ENCODE measurements at regions not wholly inside any gene's neighbourhood (a gene's known extent, or its start where the extent isn't known, plus 50 kb on each side); places are given as distances from the start of the nearest gene placed in this dataset.

GRCh38 chr12:24597580-24597979 lies 351.3 kb downstream of the BCAT1 start:
- TF ChIP-seq, protein P1, sequence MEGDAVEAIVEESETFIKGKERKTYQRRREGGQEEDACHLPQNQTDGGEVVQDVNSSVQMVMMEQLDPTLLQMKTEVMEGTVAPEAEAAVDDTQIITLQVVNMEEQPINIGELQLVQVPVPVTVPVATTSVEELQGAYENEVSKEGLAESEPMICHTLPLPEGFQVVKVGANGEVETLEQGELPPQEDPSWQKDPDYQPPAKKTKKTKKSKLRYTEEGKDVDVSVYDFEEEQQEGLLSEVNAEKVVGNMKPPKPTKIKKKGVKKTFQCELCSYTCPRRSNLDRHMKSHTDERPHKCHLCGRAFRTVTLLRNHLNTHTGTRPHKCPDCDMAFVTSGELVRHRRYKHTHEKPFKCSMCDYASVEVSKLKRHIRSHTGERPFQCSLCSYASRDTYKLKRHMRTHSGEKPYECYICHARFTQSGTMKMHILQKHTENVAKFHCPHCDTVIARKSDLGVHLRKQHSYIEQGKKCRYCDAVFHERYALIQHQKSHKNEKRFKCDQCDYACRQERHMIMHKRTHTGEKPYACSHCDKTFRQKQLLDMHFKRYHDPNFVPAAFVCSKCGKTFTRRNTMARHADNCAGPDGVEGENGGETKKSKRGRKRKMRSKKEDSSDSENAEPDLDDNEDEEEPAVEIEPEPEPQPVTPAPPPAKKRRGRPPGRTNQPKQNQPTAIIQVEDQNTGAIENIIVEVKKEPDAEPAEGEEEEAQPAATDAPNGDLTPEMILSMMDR (optimal IDR thresholded peaks at IDR 0.05 in 1 of 3, IDR thresholded peaks at IDR 0.05 in 1 of 3, conservative IDR thresholded peaks at IDR 0.05 in 1 of 3; ENCODE audit: extremely low read depth in 1 of 3, insufficient read depth in 2 of 3, low read length in 3 of 3): no peak
- no peak for TF ChIP-seq EZH2 (IDR thresholded peaks at IDR 0.05; ENCODE audit: low read length)

Data from keratinocyte (primary cell).